HCT116 (cell line): ENCODE measurements at regions not wholly inside any gene's neighbourhood (a gene's known extent, or its start where the extent isn't known, plus 50 kb on each side); places are given as distances from the start of the nearest gene placed in this dataset.

Experiments used
- CTCF ChIP-seq, 3 experiments: fragments of 200-600 bp in 1 of 3; sonication (generic) in 1 of 3; IDR thresholded peaks in 2 of 3; conservative IDR thresholded peaks in 1 of 3; 2 replicates each; pipeline ENCODE4 v1.5.1; 2012 to 2017; ENCODE audit warnings: low read depth in 2 of 3, low read length in 2 of 3, antibody characterized with exemption in 1 of 3, borderline replicate concordance in 1 of 3, control low read depth in 1 of 3, mild to moderate bottlenecking in 1 of 3, mixed read lengths in 1 of 3, mixed run types in 1 of 3, moderate library complexity in 1 of 3; ENCODE audit not compliant: insufficient read depth in 1 of 3
- EGR1 ChIP-seq: IDR thresholded peaks from 2 replicates; pipeline ENCODE4 v1.6.1; 2012; ENCODE audit warnings: low read depth

- TF ChIP-seq EGR1 (no peak), CTCF (IDR thresholded peaks at IDR 0.05 in 2 of 3, conservative IDR thresholded peaks at IDR 0.05 in 1 of 3; ENCODE audit: borderline replicate concordance in 1 of 3, insufficient read depth in 1 of 3, low read depth in 2 of 3, low read length in 2 of 3) (no peak)
These were observed 288.5 kb upstream of the UMPS start for GRCh38 chr3:124441766-124442165.
